DND-41 (cell line): ENCODE measurements at regions not wholly inside any gene's neighbourhood (a gene's known extent, or its start where the extent isn't known, plus 50 kb on each side); places are given as distances from the start of the nearest gene placed in this dataset.

ENCODE experiments used
- ATAC-seq: fragments of 200-7000 bp; cut with Tn5 transposase; 3 replicates; pipeline ENCODE4 v1.9.1; 2021; ENCODE audit warnings: low read depth; ENCODE audit not compliant: insufficient read depth
- DNase-seq: peaks from one replicate; pipeline ENCODE4 v3.0.0-alpha.2; 2020
- H2AFZ ChIP-seq: 2 replicates; pipeline ENCODE4 v1.6.0; 2012; ENCODE audit warnings: low read depth, low read length
- H3K27ac ChIP-seq: 2 replicates; pipeline ENCODE4 v1.5.1; 2012; ENCODE audit warnings: low read length, inconsistent platforms
- H3K27me3 ChIP-seq: fragments of 200-600 bp; sonication (generic); 2 replicates; pipeline ENCODE4 v1.6.0; 2012; ENCODE audit warnings: low read length, mild to moderate bottlenecking, inconsistent platforms; ENCODE audit not compliant: insufficient read depth, poor library complexity
- H3K36me3 ChIP-seq: 2 replicates; pipeline ENCODE4 v1.5.1; 2012; ENCODE audit warnings: low read length, inconsistent platforms; ENCODE audit not compliant: insufficient read depth
- H3K4me1 ChIP-seq: 2 replicates; pipeline ENCODE4 v1.5.1; 2012; ENCODE audit warnings: mild to moderate bottlenecking, low read length; ENCODE audit not compliant: insufficient read depth
- H3K4me2 ChIP-seq: 2 replicates; pipeline ENCODE4 v1.6.0; 2012; ENCODE audit warnings: mild to moderate bottlenecking, moderate library complexity, low read length, inconsistent platforms; ENCODE audit not compliant: insufficient read depth
- H3K4me3 ChIP-seq, 2 experiments: fragments of 200-600 bp in 1 of 2; shearing (Covaris generic) in 1 of 2; 2 replicates each; pipeline ENCODE4 v1.5.1; 2012 to 2016; ENCODE audit warnings: inconsistent platforms in 2 of 2, low read length in 2 of 2, mild to moderate bottlenecking in 2 of 2, low read depth in 1 of 2, moderate library complexity in 1 of 2
- H3K79me2 ChIP-seq: 2 replicates; pipeline ENCODE4 v1.6.0; 2012; ENCODE audit warnings: low read length, inconsistent platforms; ENCODE audit not compliant: insufficient read depth
- H3K9ac ChIP-seq: 2 replicates; pipeline ENCODE4 v1.6.0; 2012; ENCODE audit warnings: low read depth, mild to moderate bottlenecking, inconsistent platforms, low read length, moderate library complexity
- H3K9me3 ChIP-seq: 2 replicates; pipeline ENCODE4 v1.5.1; 2012; ENCODE audit warnings: low read length, moderate library complexity, mild to moderate bottlenecking, inconsistent platforms; ENCODE audit not compliant: insufficient read depth, severe bottlenecking
- H4K20me1 ChIP-seq: 2 replicates; pipeline ENCODE4 v1.6.0; 2012; ENCODE audit warnings: low read length; ENCODE audit not compliant: insufficient read depth
- EZH2 ChIP-seq: IDR thresholded peaks from 3 replicates; pipeline ENCODE4 v1.6.1; 2012; ENCODE audit warnings: borderline replicate concordance, low read depth, mild to moderate bottlenecking, moderate library complexity, low read length, inconsistent platforms; ENCODE audit not compliant: severe bottlenecking
- TF ChIP-seq, protein P1 (sequence below): IDR thresholded peaks from 2 replicates; pipeline ENCODE4 v1.5.1; 2012; ENCODE audit warnings: borderline replicate concordance, low read length, moderate library complexity, mild to moderate bottlenecking; ENCODE audit not compliant: poor library complexity, severe bottlenecking; ENCODE audit errors: extremely low read depth

DNA sequence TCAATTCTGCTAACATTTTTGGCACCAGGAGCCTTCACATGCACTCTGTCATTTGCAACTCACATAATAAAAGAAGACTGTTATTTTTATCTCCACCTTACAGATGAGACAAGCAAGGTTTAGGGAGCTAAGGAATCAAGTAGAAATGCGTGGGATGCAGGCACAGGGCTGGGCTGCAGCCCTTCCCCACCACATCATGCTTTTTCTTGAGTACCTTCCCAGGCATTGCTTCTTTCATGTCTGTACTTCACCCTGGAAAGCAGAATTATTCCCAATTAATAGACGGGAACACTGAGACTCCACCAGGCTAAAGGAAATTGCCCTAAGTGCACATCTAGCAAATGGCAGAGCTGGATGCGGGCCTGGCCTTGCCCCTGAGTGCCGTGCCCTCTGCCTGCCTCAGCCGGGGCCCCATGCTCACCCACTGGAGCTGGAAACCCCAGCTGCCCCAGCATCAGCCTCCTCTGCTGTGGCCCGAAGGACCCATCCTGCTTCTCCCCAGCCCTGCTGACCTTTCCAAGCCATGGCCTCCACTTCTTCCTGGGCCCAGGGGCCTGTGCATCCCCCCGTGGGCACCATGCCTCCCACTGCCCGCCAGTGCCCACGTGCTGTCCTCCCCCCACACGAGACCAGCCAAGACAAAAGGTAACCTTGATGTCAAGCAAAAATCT lies 257.5 kb downstream of the TOMM20 start:
- no peaks in the 10 kb centered on the region for H3K36me3 ChIP-seq
- no peaks in the 10 kb centered on the region for H3K9me3 ChIP-seq
- no peaks in the 10 kb centered on the region for H3K79me2 ChIP-seq
- H3K4me1 ChIP-seq: no peaks in the 10 kb centered on the region
- TF ChIP-seq, protein P1, sequence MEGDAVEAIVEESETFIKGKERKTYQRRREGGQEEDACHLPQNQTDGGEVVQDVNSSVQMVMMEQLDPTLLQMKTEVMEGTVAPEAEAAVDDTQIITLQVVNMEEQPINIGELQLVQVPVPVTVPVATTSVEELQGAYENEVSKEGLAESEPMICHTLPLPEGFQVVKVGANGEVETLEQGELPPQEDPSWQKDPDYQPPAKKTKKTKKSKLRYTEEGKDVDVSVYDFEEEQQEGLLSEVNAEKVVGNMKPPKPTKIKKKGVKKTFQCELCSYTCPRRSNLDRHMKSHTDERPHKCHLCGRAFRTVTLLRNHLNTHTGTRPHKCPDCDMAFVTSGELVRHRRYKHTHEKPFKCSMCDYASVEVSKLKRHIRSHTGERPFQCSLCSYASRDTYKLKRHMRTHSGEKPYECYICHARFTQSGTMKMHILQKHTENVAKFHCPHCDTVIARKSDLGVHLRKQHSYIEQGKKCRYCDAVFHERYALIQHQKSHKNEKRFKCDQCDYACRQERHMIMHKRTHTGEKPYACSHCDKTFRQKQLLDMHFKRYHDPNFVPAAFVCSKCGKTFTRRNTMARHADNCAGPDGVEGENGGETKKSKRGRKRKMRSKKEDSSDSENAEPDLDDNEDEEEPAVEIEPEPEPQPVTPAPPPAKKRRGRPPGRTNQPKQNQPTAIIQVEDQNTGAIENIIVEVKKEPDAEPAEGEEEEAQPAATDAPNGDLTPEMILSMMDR: no peak
- TF ChIP-seq EZH2: no peak
- H4K20me1 ChIP-seq: no peaks in the 10 kb centered on the region
- DNase-seq: no peak
- H3K9ac ChIP-seq: no peak overlapping the region
- H3K27me3 ChIP-seq: no peaks in the 10 kb centered on the region
- no peak overlapping the region for H3K4me2 ChIP-seq
- ATAC-seq: no peak
- no peak overlapping the region for H3K27ac ChIP-seq
- no peak overlapping the region for H2AFZ ChIP-seq
- H3K4me3 ChIP-seq: no peak overlapping the region

DNA sequence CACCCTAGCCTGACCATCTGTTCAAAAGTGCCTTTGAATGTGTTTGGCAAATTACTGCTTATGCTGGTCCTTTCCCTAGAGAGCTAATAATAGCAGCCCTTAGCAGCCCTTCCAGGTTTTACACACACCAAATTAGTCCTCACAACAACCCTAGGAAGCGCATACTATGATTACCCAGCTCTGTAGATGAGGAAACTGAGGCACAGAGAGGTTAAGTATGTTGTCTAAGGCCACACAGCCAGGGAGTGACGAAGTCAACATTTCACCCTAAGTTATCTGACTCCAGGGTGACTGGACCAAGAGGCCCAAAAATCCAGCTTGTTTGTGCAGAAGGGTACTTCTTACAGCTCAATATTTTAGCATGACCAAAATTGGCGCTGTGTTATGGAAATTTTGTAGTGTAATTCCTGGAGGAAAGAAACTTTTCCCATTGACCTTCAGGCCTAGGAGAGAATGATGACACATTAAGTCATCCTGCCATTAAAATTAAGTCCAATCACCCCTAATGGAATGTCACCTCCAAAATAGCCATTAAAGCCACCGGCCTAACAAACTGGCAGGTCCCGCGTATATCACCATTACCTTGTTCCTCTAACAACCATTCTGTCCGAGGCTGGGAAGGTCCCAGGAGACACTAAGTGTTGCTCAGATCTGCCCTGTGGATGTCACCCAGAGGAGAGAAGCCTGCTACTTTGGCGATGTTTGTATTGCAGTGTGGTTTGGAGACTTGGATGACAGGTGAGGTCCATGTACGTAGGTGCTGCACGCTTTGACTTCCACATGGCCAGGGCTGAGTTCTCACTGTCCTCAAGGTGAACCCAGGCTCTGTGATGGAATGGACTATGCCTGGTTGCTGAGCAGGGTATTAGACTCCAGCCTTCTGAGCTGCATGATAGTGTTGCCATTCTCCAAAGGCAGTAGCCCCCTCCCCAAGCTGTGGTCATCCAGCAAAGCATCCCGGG lies 258.3 kb downstream of the TOMM20 start:
- no peak overlapping the region for H3K27ac ChIP-seq
- H3K4me3 ChIP-seq: no peak overlapping the region
- DNase-seq (no peak), ATAC-seq (no peak)
- H3K4me2 ChIP-seq: no peak overlapping the region
- no peaks in the 10 kb centered on the region for H3K27me3 ChIP-seq
- H3K9ac ChIP-seq: no peak overlapping the region
- H2AFZ ChIP-seq: no peak overlapping the region
- H4K20me1 ChIP-seq: no peaks in the 10 kb centered on the region
- H3K9me3 ChIP-seq: no peaks in the 10 kb centered on the region
- no peaks in the 10 kb centered on the region for H3K79me2 ChIP-seq
- no peaks in the 10 kb centered on the region for H3K4me1 ChIP-seq
- H3K36me3 ChIP-seq: no peaks in the 10 kb centered on the region
- no peak for TF ChIP-seq EZH2
- TF ChIP-seq, protein P1: no peak

DNA sequence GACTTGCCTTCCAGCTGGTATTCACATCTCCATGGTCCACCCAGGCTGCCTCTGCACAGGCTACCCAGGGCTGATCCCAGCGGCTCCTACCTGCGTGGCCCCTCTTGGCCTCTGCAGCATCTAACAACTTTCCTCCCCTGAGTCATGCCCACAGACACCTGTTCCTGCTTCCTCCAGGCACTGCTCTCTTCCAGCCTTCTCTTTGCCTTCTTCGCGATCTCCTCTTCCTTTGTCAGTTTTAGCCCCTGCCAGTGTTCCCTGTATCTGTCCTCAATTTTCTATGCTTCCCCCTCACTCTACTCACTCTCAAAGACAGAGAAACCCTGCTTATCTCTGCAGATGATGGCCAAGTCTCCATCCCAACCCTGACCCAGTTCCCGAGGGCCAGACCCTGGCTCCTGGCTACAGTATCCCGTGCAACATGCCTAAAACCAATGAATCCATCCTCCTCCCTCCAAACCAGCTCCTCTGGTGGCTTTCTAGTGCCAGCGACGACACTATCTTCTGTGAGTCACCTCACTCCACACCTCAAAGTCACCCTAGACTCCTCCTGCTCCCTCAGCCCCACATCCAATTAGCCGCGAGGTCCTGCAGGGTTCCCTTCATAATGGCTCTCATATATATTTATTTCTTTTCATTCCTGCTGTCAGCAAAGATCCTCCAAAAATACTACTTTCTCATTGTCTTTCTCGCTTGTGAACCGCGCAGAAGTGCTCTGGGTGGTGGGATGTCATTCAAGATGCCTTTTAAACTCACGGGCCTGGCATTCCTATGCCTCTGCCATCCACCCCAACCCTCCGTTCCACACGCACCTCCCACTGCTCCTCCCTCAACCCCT lies 259.2 kb downstream of the TOMM20 start:
- Histone ChIP-seq H4K20me1 (no peaks in the 10 kb centered on the region), H3K27ac (no peak overlapping the region)
- ATAC-seq: no peak

More for the DNA sequence above, 259.2 kb downstream of the TOMM20 start:
- Histone ChIP-seq H2AFZ (no peak overlapping the region), H3K79me2 (no peaks in the 10 kb centered on the region), H3K9ac (no peak overlapping the region), H3K9me3 (no peaks in the 10 kb centered on the region), H3K4me2 (no peak overlapping the region), H3K27me3 (no peaks in the 10 kb centered on the region), H3K4me1 (no peaks in the 10 kb centered on the region), H3K4me3 (no peak overlapping the region), H3K36me3 (no peaks in the 10 kb centered on the region)
- TF ChIP-seq EZH2: no peak
- TF ChIP-seq, protein P1: no peak
- no peak for DNase-seq
